Thoracic aorta (tissue), 2 donors: ENCODE measurements at regions not wholly inside any gene's neighbourhood (a gene's known extent, or its start where the extent isn't known, plus 50 kb on each side); places are given as distances from the start of the nearest gene placed in this dataset.

Experiments
- ATAC-seq: fragments of 150-250 bp; one replicate; pipeline ENCODE4 v1.8.0; 2017; ENCODE audit warnings: low read depth; ENCODE audit not compliant: insufficient number of reproducible peaks, low FRiP score
- DNase-seq: peaks from one replicate; pipeline ENCODE4 v3.0.0-alpha.2; 2020; ENCODE audit warnings: low spot score
- H3K27ac ChIP-seq, 2 donors: fragments of 200-600 bp; sonication (generic); 1 replicate in 1 of 2; 2 replicates in 1 of 2; pipeline ENCODE4 v1.5.1; 2016; ENCODE audit warnings: mild to moderate bottlenecking in 2 of 2, moderate library complexity in 2 of 2
- H3K27me3 ChIP-seq: fragments of 200-600 bp; sonication (generic); replicated peaks from 2 replicates; pipeline ENCODE4 v1.6.0; 2016; ENCODE audit warnings: mild to moderate bottlenecking; ENCODE audit not compliant: insufficient read depth
- H3K36me3 ChIP-seq: fragments of 200-600 bp; sonication (generic); one replicate; pipeline ENCODE4 v1.5.1; 2016
- H3K4me1 ChIP-seq, 2 donors: fragments of 200-600 bp; sonication (generic); 1 replicate in 1 of 2; 2 replicates in 1 of 2; pipeline versions ENCODE4 v1.5.1 to v1.6.0; 2016; ENCODE audit warnings: low read depth in 2 of 2, mild to moderate bottlenecking in 1 of 2; ENCODE audit not compliant: control insufficient read depth in 1 of 2
- H3K4me3 ChIP-seq: fragments of 200-600 bp; sonication (generic); 2 replicates; pipeline ENCODE4 v1.5.1; 2016; ENCODE audit warnings: mild to moderate bottlenecking
- H3K9me3 ChIP-seq: fragments of 200-600 bp; sonication (generic); 2 replicates; pipeline ENCODE4 v1.5.1; 2016
- TF ChIP-seq, protein P1 (sequence below): fragments of 200-600 bp; sonication (generic); IDR thresholded peaks from one replicate; pipeline ENCODE4 v1.5.1; 2019; ENCODE audit warnings: antibody characterized with exemption

DNA sequence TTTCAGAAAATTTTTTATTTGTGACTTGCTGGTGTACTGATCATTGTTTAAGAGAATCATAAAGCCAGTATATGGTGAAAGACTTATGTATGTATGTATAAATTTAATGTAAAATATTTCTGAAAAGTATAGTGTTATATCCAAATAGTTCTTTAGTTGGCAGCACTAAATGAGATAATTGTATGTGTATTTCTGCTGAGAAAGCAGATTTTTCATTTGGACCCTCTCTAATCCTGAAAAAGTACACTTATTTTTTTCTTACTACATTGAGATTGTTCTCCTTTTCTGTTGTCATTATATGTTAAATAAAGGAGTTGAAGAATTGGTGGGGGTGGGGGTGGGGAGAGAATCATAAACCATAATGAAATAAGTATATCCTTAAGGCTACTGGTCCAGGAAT, 324.9 kb upstream of the SUCLG2 start:
- TF ChIP-seq, protein P1, sequence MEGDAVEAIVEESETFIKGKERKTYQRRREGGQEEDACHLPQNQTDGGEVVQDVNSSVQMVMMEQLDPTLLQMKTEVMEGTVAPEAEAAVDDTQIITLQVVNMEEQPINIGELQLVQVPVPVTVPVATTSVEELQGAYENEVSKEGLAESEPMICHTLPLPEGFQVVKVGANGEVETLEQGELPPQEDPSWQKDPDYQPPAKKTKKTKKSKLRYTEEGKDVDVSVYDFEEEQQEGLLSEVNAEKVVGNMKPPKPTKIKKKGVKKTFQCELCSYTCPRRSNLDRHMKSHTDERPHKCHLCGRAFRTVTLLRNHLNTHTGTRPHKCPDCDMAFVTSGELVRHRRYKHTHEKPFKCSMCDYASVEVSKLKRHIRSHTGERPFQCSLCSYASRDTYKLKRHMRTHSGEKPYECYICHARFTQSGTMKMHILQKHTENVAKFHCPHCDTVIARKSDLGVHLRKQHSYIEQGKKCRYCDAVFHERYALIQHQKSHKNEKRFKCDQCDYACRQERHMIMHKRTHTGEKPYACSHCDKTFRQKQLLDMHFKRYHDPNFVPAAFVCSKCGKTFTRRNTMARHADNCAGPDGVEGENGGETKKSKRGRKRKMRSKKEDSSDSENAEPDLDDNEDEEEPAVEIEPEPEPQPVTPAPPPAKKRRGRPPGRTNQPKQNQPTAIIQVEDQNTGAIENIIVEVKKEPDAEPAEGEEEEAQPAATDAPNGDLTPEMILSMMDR = no peak
- ATAC-seq = no peak
- Histone ChIP-seq H3K36me3 (no peaks in the 10 kb centered on the region), H3K27ac (no peak overlapping the region), H3K4me1 (no peaks in the 10 kb centered on the region), H3K27me3 (no peaks in the 10 kb centered on the region), H3K4me3 (no peak overlapping the region), H3K9me3 (no peaks in the 10 kb centered on the region)
- no peak for DNase-seq

- H3K27me3 ChIP-seq = no peaks in the 10 kb centered on the region
Measured at GRCh38 chr3:67977762-67978161, 323.4 kb upstream of the SUCLG2 start.

GRCh38 chr3:67976663-67977062, 322.3 kb upstream of the SUCLG2 start:
- Histone ChIP-seq H3K4me3 (no peak overlapping the region), H3K9me3 (no peaks in the 10 kb centered on the region), H3K27me3 (no peaks in the 10 kb centered on the region), H3K27ac (no peak overlapping the region), H3K4me1 (no peaks in the 10 kb centered on the region), H3K36me3 (no peaks in the 10 kb centered on the region)
- no peak for DNase-seq
- TF ChIP-seq, protein P1 = no peak
- no peak for ATAC-seq

More at GRCh38 chr3:67977762-67978161, 323.4 kb upstream of the SUCLG2 start:
- no peak for DNase-seq
- Histone ChIP-seq H3K36me3 (no peaks in the 10 kb centered on the region), H3K27ac (no peak overlapping the region), H3K4me1 (no peaks in the 10 kb centered on the region), H3K4me3 (no peak overlapping the region), H3K9me3 (no peaks in the 10 kb centered on the region)
- no peak for ATAC-seq
- TF ChIP-seq, protein P1 = no peak

DNA sequence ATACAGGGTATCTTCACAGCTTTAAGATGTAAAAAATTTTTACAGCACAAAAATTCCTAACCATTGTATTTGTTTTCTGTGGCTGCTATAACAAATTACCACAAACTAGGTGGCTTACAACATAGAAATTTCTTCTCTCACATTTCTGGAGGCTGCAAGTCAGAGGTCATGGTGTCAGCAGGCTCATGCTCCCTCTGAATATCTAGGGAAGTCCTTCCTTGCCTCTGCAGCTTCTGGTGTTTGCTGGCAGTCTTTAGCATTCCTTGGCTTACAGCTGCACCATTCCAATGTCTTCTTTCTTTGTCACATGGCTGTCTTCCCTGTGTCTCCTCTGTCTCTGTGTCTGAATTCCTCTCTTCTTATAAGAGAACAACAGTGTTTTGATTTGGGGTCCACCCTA, 310.2 kb upstream of the SUCLG2 start:
- no peak overlapping the region for H3K27ac ChIP-seq
- no peaks in the 10 kb centered on the region for H3K4me1 ChIP-seq
- H3K9me3 ChIP-seq = no peaks in the 10 kb centered on the region
- H3K36me3 ChIP-seq = no peaks in the 10 kb centered on the region
- no peak for ATAC-seq
- H3K27me3 ChIP-seq = no peaks in the 10 kb centered on the region
- no peak overlapping the region for H3K4me3 ChIP-seq
- TF ChIP-seq, protein P1 = no peak
- DNase-seq = no peak

- no peak for ATAC-seq
- no peaks in the 10 kb centered on the region for H3K4me1 ChIP-seq
- no peak overlapping the region for H3K27ac ChIP-seq
- H3K4me3 ChIP-seq = no peak overlapping the region
- no peaks in the 10 kb centered on the region for H3K36me3 ChIP-seq
- H3K9me3 ChIP-seq = no peaks in the 10 kb centered on the region
- TF ChIP-seq, protein P1 = no peak
- no peaks in the 10 kb centered on the region for H3K27me3 ChIP-seq
- DNase-seq = no peak
Measured at GRCh38 chr3:67957268-67957667, 302.9 kb upstream of the SUCLG2 start.
